ENCODE measurements at regions not wholly inside any gene's neighbourhood (a gene's known extent, or its start where the extent isn't known, plus 50 kb on each side); places are given as distances from the start of the nearest gene placed in this dataset.

GRCh38 chr6:40685862-40686261 is 98.7 kb upstream of the LRFN2 start:
- no peak overlapping the region for H3K4me3 ChIP-seq (ENCODE audit: low read depth, low read length)
- TF ChIP-seq CTCF (IDR thresholded peaks at IDR 0.05; ENCODE audit: borderline replicate concordance, insufficient read depth, low read depth, low read length): no peak

GRCh38 chr6:40681622-40682021 is 94.5 kb upstream of the LRFN2 start:
- H3K4me3 ChIP-seq (ENCODE audit: low read depth, low read length): no peak overlapping the region
- no peak for TF ChIP-seq CTCF (IDR thresholded peaks at IDR 0.05; ENCODE audit: borderline replicate concordance, insufficient read depth, low read depth, low read length)

- no peak for TF ChIP-seq CTCF (IDR thresholded peaks at IDR 0.05; ENCODE audit: borderline replicate concordance, insufficient read depth, low read depth, low read length)
- no peak overlapping the region for H3K4me3 ChIP-seq (ENCODE audit: low read depth, low read length)
These were observed 91.8 kb upstream of the LRFN2 start for GRCh38 chr6:40678941-40679340.

GRCh38 chr6:40674170-40674569 is 87.0 kb upstream of the LRFN2 start:
- no peak for TF ChIP-seq CTCF (IDR thresholded peaks at IDR 0.05; ENCODE audit: borderline replicate concordance, insufficient read depth, low read depth, low read length)
- no peak overlapping the region for H3K4me3 ChIP-seq (ENCODE audit: low read depth, low read length)

- no peak overlapping the region for H3K4me3 ChIP-seq (ENCODE audit: low read depth, low read length)
- TF ChIP-seq CTCF (IDR thresholded peaks at IDR 0.05; ENCODE audit: borderline replicate concordance, insufficient read depth, low read depth, low read length): no peak
These were observed 84.9 kb upstream of the LRFN2 start for GRCh38 chr6:40672087-40672486.

- H3K4me3 ChIP-seq (ENCODE audit: low read depth, low read length): no peak overlapping the region
- no peak for TF ChIP-seq CTCF (IDR thresholded peaks at IDR 0.05; ENCODE audit: borderline replicate concordance, insufficient read depth, low read depth, low read length)
These were observed 84.5 kb upstream of the LRFN2 start for GRCh38 chr6:40671694-40672050.

- no peak for TF ChIP-seq CTCF (IDR thresholded peaks at IDR 0.05; ENCODE audit: borderline replicate concordance, insufficient read depth, low read depth, low read length)
- H3K4me3 ChIP-seq (ENCODE audit: low read depth, low read length): no peak overlapping the region
These were observed 84.0 kb upstream of the LRFN2 start for GRCh38 chr6:40671001-40671693.

Measured in GM12875 (cell line).